H1 (cell line): ENCODE measurements at regions not wholly inside any gene's neighbourhood (a gene's known extent, or its start where the extent isn't known, plus 50 kb on each side); places are given as distances from the start of the nearest gene placed in this dataset.

Experiments used
- CTCF ChIA-PET: fragments of 300-600 bp; sonication (Branson Sonifier 250); formaldehyde crosslinking; loops from one replicate; lab custom pipeline; 2021; ENCODE audit not compliant: partially characterized antibody; lab: Charles Lee
- POLR2A ChIA-PET: fragments of 300-600 bp; sonication (Branson Sonifier 250); formaldehyde crosslinking; loops from one replicate; lab custom pipeline; 2021; ENCODE audit warnings: inconsistent platforms; ENCODE audit not compliant: partially characterized antibody; lab: Charles Lee
- DNase-seq, 2 experiments: peaks; one replicate each; pipeline versions ENCODE4 v3.0.0 to v3.0.0-alpha.2; 2010 to 2022; ENCODE audit warnings: low spot score in 2 of 2, low read depth in 1 of 2, mixed read lengths in 1 of 2
- FAIRE-seq: peaks from 2 replicates; lab custom pipeline; 2011; peaks lifted over from hg19 to GRCh38; lab: Jason Lieb, UNC
- H2AFZ ChIP-seq: 2 replicates; pipeline ENCODE4 v1.8.1; 2012; ENCODE audit warnings: low read length, inconsistent platforms
- H2AK5ac ChIP-seq: 2 replicates; pipeline ENCODE4 v1.6.1; 2013; ENCODE audit warnings: low read depth, low read length
- H2BK120ac ChIP-seq: replicated peaks from 2 replicates; pipeline ENCODE3; 2013; ENCODE audit warnings: low read depth, low read length, inconsistent platforms
- H2BK12ac ChIP-seq: 2 replicates; pipeline ENCODE4 v1.6.1; 2013; ENCODE audit warnings: low read depth, low read length
- H2BK15ac ChIP-seq: 2 replicates; pipeline ENCODE4 v1.6.1; 2013; ENCODE audit warnings: low read length
- H2BK20ac ChIP-seq: 2 replicates; pipeline ENCODE4 v1.6.1; 2013; ENCODE audit warnings: low read length
- H2BK5ac ChIP-seq: 2 replicates; pipeline ENCODE4 v1.6.1; 2013; ENCODE audit warnings: low read depth, low read length
- H3K14ac ChIP-seq: 2 replicates; pipeline ENCODE4 v1.6.1; 2013; ENCODE audit warnings: inconsistent platforms; ENCODE audit not compliant: insufficient read length
- H3K18ac ChIP-seq: 2 replicates; pipeline ENCODE4 v1.6.1; 2013; ENCODE audit warnings: low read length; ENCODE audit errors: extremely low read depth
- H3K23ac ChIP-seq: 2 replicates; pipeline ENCODE4 v1.6.1; 2013; ENCODE audit warnings: inconsistent platforms; ENCODE audit not compliant: insufficient read length
- H3K23me2 ChIP-seq: 2 replicates; pipeline ENCODE4 v1.6.1; 2013; ENCODE audit warnings: low read depth, low read length
- H3K27ac ChIP-seq: 2 replicates; pipeline ENCODE4 v1.6.1; 2011; ENCODE audit warnings: low read depth, low read length, inconsistent platforms
- H3K27me3 ChIP-seq, 4 experiments: replicated peaks in 1 of 4; 1 replicate in 1 of 4; 2 replicates in 3 of 4; pipeline versions ENCODE4 v1.6.1 to v1.8.1; 2011 to 2013; ENCODE audit warnings: low read length in 3 of 4, mild to moderate bottlenecking in 3 of 4, inconsistent platforms in 2 of 4, mixed read lengths in 2 of 4, moderate library complexity in 1 of 4; ENCODE audit not compliant: control insufficient read depth in 3 of 4, insufficient read depth in 3 of 4; ENCODE audit errors: extremely low read depth in 1 of 4
- H3K36me3 ChIP-seq, 4 experiments: 2 replicates each; pipeline versions ENCODE4 v1.6.1 to v1.8.1; 2011 to 2013; ENCODE audit warnings: mild to moderate bottlenecking in 4 of 4, low read length in 3 of 4, moderate library complexity in 2 of 4, control low read depth in 1 of 4, inconsistent platforms in 1 of 4; ENCODE audit not compliant: insufficient read depth in 4 of 4, control insufficient read depth in 2 of 4
- H3K4ac ChIP-seq: replicated peaks from 2 replicates; pipeline ENCODE3; 2013; ENCODE audit warnings: low read length, low read depth, mixed read lengths, inconsistent platforms; ENCODE audit not compliant: insufficient read length
- H3K4me1 ChIP-seq, 4 experiments: replicated peaks in 1 of 4; 1 replicate in 1 of 4; 2 replicates in 3 of 4; pipeline versions ENCODE4 v1.6.1 to v1.8.1; 2011 to 2013; ENCODE audit warnings: low read length in 3 of 4, inconsistent platforms in 2 of 4, mixed read lengths in 1 of 4; ENCODE audit not compliant: insufficient read depth in 4 of 4, control insufficient read depth in 3 of 4
- H3K4me2 ChIP-seq, 2 experiments: 2 replicates each; pipeline versions ENCODE4 v1.6.1 to v1.8.1; 2011 to 2013; ENCODE audit warnings: low read depth in 2 of 2, low read length in 2 of 2, control low read depth in 1 of 2, inconsistent platforms in 1 of 2, mild to moderate bottlenecking in 1 of 2; ENCODE audit not compliant: insufficient read depth in 1 of 2
- H3K4me3 ChIP-seq, 4 experiments: fragments of 200-600, 300-600 bp in 1 of 4; sonication (generic), shearing (Covaris generic), sonication (Bioruptor Twin) in 1 of 4; 2 replicates each; pipeline versions ENCODE4 v1.5.1 to v1.8.1; 2011 to 2016; ENCODE audit warnings: low read length in 4 of 4, low read depth in 3 of 4, control low read depth in 2 of 4, inconsistent platforms in 2 of 4, mild to moderate bottlenecking in 2 of 4, mixed read lengths in 1 of 4, moderate library complexity in 1 of 4; ENCODE audit not compliant: insufficient read depth in 2 of 4; ENCODE audit errors: extremely low read depth in 1 of 4
- H3K56ac ChIP-seq: replicated peaks from 2 replicates; pipeline ENCODE3; 2013; ENCODE audit warnings: low read depth, mild to moderate bottlenecking, mixed read lengths, low read length, inconsistent platforms; ENCODE audit not compliant: insufficient read length
- H3K79me1 ChIP-seq: 2 replicates; pipeline ENCODE4 v1.6.1; 2013; ENCODE audit warnings: low read depth, low read length, control low read depth
- H3K79me2 ChIP-seq, 2 experiments: 2 replicates each; pipeline versions ENCODE4 v1.6.1 to v1.8.1; 2012 to 2013; ENCODE audit warnings: low read length in 2 of 2, mild to moderate bottlenecking in 2 of 2, inconsistent platforms in 1 of 2; ENCODE audit not compliant: insufficient read depth in 2 of 2, control insufficient read depth in 1 of 2
- H3K9ac ChIP-seq, 4 experiments: replicated peaks in 1 of 4; 1 replicate in 1 of 4; 2 replicates in 3 of 4; pipeline versions ENCODE4 v1.6.1 to v1.8.1; 2011 to 2013; ENCODE audit warnings: low read depth in 3 of 4, low read length in 3 of 4, control low read depth in 2 of 4, mild to moderate bottlenecking in 2 of 4, moderate library complexity in 2 of 4, inconsistent platforms in 1 of 4; ENCODE audit errors: extremely low read depth in 1 of 4
- H3K9me3 ChIP-seq, 2 experiments: 2 replicates each; pipeline versions ENCODE4 v1.6.1 to v1.8.1; 2012 to 2013; ENCODE audit warnings: mild to moderate bottlenecking in 2 of 2, moderate library complexity in 2 of 2, control low read depth in 1 of 2, inconsistent platforms in 1 of 2, low read depth in 1 of 2, low read length in 1 of 2, mixed read lengths in 1 of 2; ENCODE audit not compliant: insufficient read depth in 2 of 2
- H4K20me1 ChIP-seq, 2 experiments: replicated peaks in 1 of 2; 2 replicates each; pipeline versions ENCODE3 to v1.8.1; 2011 to 2013; ENCODE audit warnings: inconsistent platforms in 2 of 2, low read length in 2 of 2, mild to moderate bottlenecking in 1 of 2; ENCODE audit not compliant: insufficient read depth in 2 of 2, control insufficient read depth in 1 of 2
- H4K5ac ChIP-seq: 2 replicates; pipeline ENCODE4 v1.6.1; 2013; ENCODE audit warnings: low read length, low read depth, mixed read lengths, inconsistent platforms; ENCODE audit not compliant: insufficient read length
- H4K8ac ChIP-seq: 2 replicates; pipeline ENCODE4 v1.8.0; 2013; ENCODE audit warnings: mild to moderate bottlenecking, moderate library complexity, low read length, inconsistent platforms; ENCODE audit not compliant: insufficient read depth; ENCODE audit errors: extremely low read depth
- H4K91ac ChIP-seq: replicated peaks from 2 replicates; pipeline ENCODE3; 2013; ENCODE audit warnings: low read length, mixed read lengths, inconsistent platforms; ENCODE audit not compliant: insufficient read length
- CBX5 ChIP-seq: fragments of 300-800, 300-1000 bp; sonication (generic); IDR thresholded peaks from 2 replicates; pipeline ENCODE4 v1.7.1; 2016; ENCODE audit warnings: antibody characterized with exemption, low read length, low read depth
- CHD2 ChIP-seq: IDR thresholded peaks from 2 replicates; pipeline ENCODE4 v1.6.1; 2012; ENCODE audit warnings: low read length, improper control_type of control experiment
- CREB1 ChIP-seq: IDR thresholded peaks from 2 replicates; pipeline ENCODE4 v1.6.1; 2012; ENCODE audit warnings: inconsistent platforms
- EGR1 ChIP-seq: IDR thresholded peaks from 2 replicates; pipeline ENCODE4 v1.6.1; 2011; ENCODE audit warnings: low read depth, low read length, borderline replicate concordance
- HDAC2 ChIP-seq, 2 experiments: fragments of 300-600 bp in 1 of 2; sonication (generic) in 1 of 2; IDR thresholded peaks; 2 replicates each; pipeline ENCODE4 v1.6.1; 2011 to 2012; ENCODE audit warnings: low read depth in 2 of 2, low read length in 2 of 2, mild to moderate bottlenecking in 2 of 2, moderate library complexity in 2 of 2, borderline replicate concordance in 1 of 2, inconsistent platforms in 1 of 2
- KDM1A ChIP-seq: fragments of 200-600, 300-600 bp; sonication (generic); IDR thresholded peaks from 2 replicates; pipeline ENCODE4 v1.7.1; 2016; ENCODE audit warnings: mild to moderate bottlenecking, low read length, borderline replicate concordance
- MAFK ChIP-seq: IDR thresholded peaks from 2 replicates; pipeline ENCODE4 v1.6.1; 2012; ENCODE audit warnings: low read depth, mild to moderate bottlenecking, improper control_type of control experiment, low read length
- SP4 ChIP-seq: IDR thresholded peaks from 2 replicates; pipeline ENCODE4 v1.6.1; 2012; ENCODE audit warnings: low read length, inconsistent platforms
- TBP ChIP-seq: IDR thresholded peaks from 2 replicates; pipeline ENCODE4 v1.6.1; 2011; ENCODE audit warnings: low read depth, low read length, improper control_type of control experiment
- TCF12 ChIP-seq: IDR thresholded peaks from 2 replicates; pipeline ENCODE4 v1.6.1; 2011; ENCODE audit warnings: low read depth, mild to moderate bottlenecking, low read length
- YY1 ChIP-seq: IDR thresholded peaks from 2 replicates; pipeline ENCODE4 v1.6.1; 2011; ENCODE audit warnings: low read depth, mild to moderate bottlenecking, low read length
- WGBS, 2 experiments: shearing (Covaris generic) in 1 of 2; methylation state at CpG; one replicate each; pipeline versions ENCODE4 v1.1.6 to v1.1.7; 2013 to 2015; ENCODE audit warnings: low lambda C conversion rate in 2 of 2, mixed read lengths in 2 of 2, inconsistent platforms in 1 of 2, low coverage in 1 of 2, missing lambda C conversion rate in 1 of 2; ENCODE audit not compliant: insufficient replicate concordance in 2 of 2, insufficient coverage in 1 of 2, insufficient read length in 1 of 2; ENCODE audit errors: extremely low coverage in 1 of 2, missing lambda C conversion rate in 1 of 2; 5-methylcytosine and 5-hydroxymethylcytosine counted together

DNA sequence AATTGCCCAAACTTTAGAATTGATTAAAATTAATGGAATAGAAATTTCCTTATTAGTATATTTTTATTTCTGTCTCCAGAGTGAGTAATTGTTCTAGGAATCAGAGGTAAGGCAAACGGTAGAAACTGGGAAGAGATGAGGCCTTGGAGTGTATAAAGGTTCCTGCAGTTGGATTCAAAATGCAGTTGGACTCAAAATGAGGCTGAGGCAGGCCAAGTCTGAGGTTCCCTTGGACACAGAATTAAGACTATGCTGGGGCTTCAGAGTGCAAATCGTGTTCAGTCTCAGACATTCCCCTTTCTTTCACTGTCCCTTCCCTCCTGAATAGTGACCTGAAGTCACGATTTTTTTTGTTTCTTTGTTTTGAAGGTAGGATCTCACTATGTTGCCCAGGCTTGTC is 746.9 kb upstream of the NRXN1 start:
- peaks cover 9 to 19% of the 10 kb centered on the region in 2 experiments for H3K9me3 ChIP-seq
- 0 out of 8 replicates have a peak, but pooled peaks cover 0 to 6% (median 0%) of the 10 kb centered on the region in 4 experiments for H3K36me3 ChIP-seq
- no peak overlapping the region for H4K5ac ChIP-seq
- no peak overlapping the region for H3K18ac ChIP-seq
- ChIA-PET POLR2A (no interaction called here), CTCF (interaction anchor here (1.8 kb wide), 1 partner anchor 17 kb away, joined by 11 read pairs; no protein-coding TSS in a partner anchor)
- H3K79me2 ChIP-seq, result no peaks in the 10 kb centered on the region
- no peaks in the 10 kb centered on the region for H3K79me1 ChIP-seq
- H2AK5ac ChIP-seq, result no peak overlapping the region
- no peak overlapping the region for H2BK120ac ChIP-seq
- 82% methylated on average over 3 of the region's 3 CpGs; no CpG with 5 or more reads in 1 of the 2 experiments for WGBS, 2 experiments
- no peaks in the 10 kb centered on the region for H3K27me3 ChIP-seq
- H3K4me3 ChIP-seq, result no peak overlapping the region
- H2BK12ac ChIP-seq, result no peak overlapping the region
- H3K14ac ChIP-seq, result no peak overlapping the region
- H3K56ac ChIP-seq, result no peak overlapping the region
- no peak overlapping the region for H3K4me2 ChIP-seq
- no peak overlapping the region for H3K9ac ChIP-seq
- no peak for TF ChIP-seq EGR1
- no peak for TF ChIP-seq TCF12
- no peak for TF ChIP-seq CBX5
- TF ChIP-seq MAFK, result no peak
- TF ChIP-seq CREB1, result no peak
- no peak for TF ChIP-seq CHD2
- no peak for TF ChIP-seq TBP
- TF ChIP-seq SP4, result no peak
- no peak for TF ChIP-seq YY1
- TF ChIP-seq HDAC2 (IDR thresholded peaks at IDR 0.05; ENCODE audit: borderline replicate concordance in 1 of 2, low read depth in 2 of 2, low read length in 2 of 2), result no peak
- TF ChIP-seq KDM1A, result no peak
- DNase-seq, result no peak
- no peak overlapping the region for H2AFZ ChIP-seq
- H2BK15ac ChIP-seq, result no peak overlapping the region
- no peak overlapping the region for H2BK5ac ChIP-seq
- H3K27ac ChIP-seq, result no peak overlapping the region
- H2BK20ac ChIP-seq, result no peak overlapping the region
- no peak overlapping the region for H3K4ac ChIP-seq
- H4K91ac ChIP-seq, result no peak overlapping the region
- FAIRE-seq, result no peak
- no peak overlapping the region for H3K23ac ChIP-seq
- no peak overlapping the region for H4K8ac ChIP-seq
- H3K23me2 ChIP-seq, result no peaks in the 10 kb centered on the region; the same call in 1 of the 2 replicates
- H4K20me1 ChIP-seq, result no peaks in the 10 kb centered on the region
- H3K4me1 ChIP-seq, result no peaks in the 10 kb centered on the region
